22Rv1 (cell line): ENCODE measurements at regions not wholly inside any gene's neighbourhood (a gene's known extent, or its start where the extent isn't known, plus 50 kb on each side); places are given as distances from the start of the nearest gene placed in this dataset.

Experiments used
- ZFX ChIP-seq: fragments of 450-650 bp; IDR thresholded peaks from 2 replicates; pipeline ENCODE4 v1.6.1; 2017; ENCODE audit warnings: antibody characterized with exemption, borderline replicate concordance
- TF ChIP-seq, protein P1 (sequence below): fragments of 450-650 bp; IDR thresholded peaks from 2 replicates; pipeline ENCODE4 v1.5.1; 2017; ENCODE audit warnings: mild to moderate bottlenecking

GRCh38 chr11:28547321-28547741 is 439.1 kb downstream of the METTL15 start:
- TF ChIP-seq, protein P1, sequence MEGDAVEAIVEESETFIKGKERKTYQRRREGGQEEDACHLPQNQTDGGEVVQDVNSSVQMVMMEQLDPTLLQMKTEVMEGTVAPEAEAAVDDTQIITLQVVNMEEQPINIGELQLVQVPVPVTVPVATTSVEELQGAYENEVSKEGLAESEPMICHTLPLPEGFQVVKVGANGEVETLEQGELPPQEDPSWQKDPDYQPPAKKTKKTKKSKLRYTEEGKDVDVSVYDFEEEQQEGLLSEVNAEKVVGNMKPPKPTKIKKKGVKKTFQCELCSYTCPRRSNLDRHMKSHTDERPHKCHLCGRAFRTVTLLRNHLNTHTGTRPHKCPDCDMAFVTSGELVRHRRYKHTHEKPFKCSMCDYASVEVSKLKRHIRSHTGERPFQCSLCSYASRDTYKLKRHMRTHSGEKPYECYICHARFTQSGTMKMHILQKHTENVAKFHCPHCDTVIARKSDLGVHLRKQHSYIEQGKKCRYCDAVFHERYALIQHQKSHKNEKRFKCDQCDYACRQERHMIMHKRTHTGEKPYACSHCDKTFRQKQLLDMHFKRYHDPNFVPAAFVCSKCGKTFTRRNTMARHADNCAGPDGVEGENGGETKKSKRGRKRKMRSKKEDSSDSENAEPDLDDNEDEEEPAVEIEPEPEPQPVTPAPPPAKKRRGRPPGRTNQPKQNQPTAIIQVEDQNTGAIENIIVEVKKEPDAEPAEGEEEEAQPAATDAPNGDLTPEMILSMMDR = no peak
- no peak for TF ChIP-seq ZFX
